ENCODE measurements at regions not wholly inside any gene's neighbourhood (a gene's known extent, or its start where the extent isn't known, plus 50 kb on each side); places are given as distances from the start of the nearest gene placed in this dataset.

GRCh38 chr2:56449002-56449431 is 265.2 kb downstream of the CCDC85A start (continued):
- no peak for TF ChIP-seq ZBTB1 (CRISPR knock-in tag; IDR thresholded peaks at IDR 0.05; ENCODE audit: borderline replicate concordance)
- no peak for TF ChIP-seq ZNF619 (CRISPR knock-in tag; IDR thresholded peaks at IDR 0.05)
- TF ChIP-seq POLR2G (IDR thresholded peaks at IDR 0.05; ENCODE audit: low read depth, low read length) = no peak
- peak; percentile 98 for TF ChIP-seq CEBPB (IDR thresholded peaks at IDR 0.05; ENCODE audit: borderline replicate concordance, low read depth, low read length)
- TF ChIP-seq CREBL2 (CRISPR knock-in tag; IDR thresholded peaks at IDR 0.05; ENCODE audit: borderline replicate concordance) = no peak
- no peak for TF ChIP-seq RAD21 (CRISPR knock-in tag; IDR thresholded peaks at IDR 0.05)
- TF ChIP-seq CREM (IDR thresholded peaks at IDR 0.05) = no peak
- no peak for TF ChIP-seq CREM (CRISPR knock-in tag; IDR thresholded peaks at IDR 0.05)
- no peak for TF ChIP-seq SETDB1 (CRISPR knock-in tag; IDR thresholded peaks at IDR 0.05; ENCODE audit: borderline replicate concordance)
- no peak for TF ChIP-seq ZNF350 (CRISPR knock-in tag; IDR thresholded peaks at IDR 0.05; ENCODE audit: borderline replicate concordance, low read depth)
- no peak for TF ChIP-seq ZNF570 (CRISPR knock-in tag; IDR thresholded peaks at IDR 0.05; ENCODE audit: borderline replicate concordance)
- TF ChIP-seq POGZ (CRISPR knock-in tag; IDR thresholded peaks at IDR 0.05) = peak; percentile 38
- TF ChIP-seq KAT2B (IDR thresholded peaks at IDR 0.05; ENCODE audit: borderline replicate concordance, low read depth, low read length) = no peak
- no peak for TF ChIP-seq ZNF710 (CRISPR knock-in tag; IDR thresholded peaks at IDR 0.05; ENCODE audit: borderline replicate concordance)
- TF ChIP-seq ZFY (CRISPR knock-in tag; IDR thresholded peaks at IDR 0.05) = no peak
- TF ChIP-seq DNMT1 (CRISPR knock-in tag; IDR thresholded peaks at IDR 0.05) = no peak
- no peak for TF ChIP-seq ZNF589 (CRISPR knock-in tag; conservative IDR thresholded peaks at IDR 0.05)
- TF ChIP-seq REL (CRISPR knock-in tag; conservative IDR thresholded peaks at IDR 0.05) = no peak
- TF ChIP-seq TFE3 (CRISPR knock-in tag; IDR thresholded peaks at IDR 0.05) = no peak
- no peak for TF ChIP-seq ZNF142 (CRISPR knock-in tag; IDR thresholded peaks at IDR 0.05)
- peak; percentile 6; the same call in 1 of the 2 replicates for TF ChIP-seq ATF7 (IDR thresholded peaks at IDR 0.05)
- no peak for TF ChIP-seq ATF7 (CRISPR knock-in tag; IDR thresholded peaks at IDR 0.05)
- no peak for TF ChIP-seq CCDC6 (CRISPR knock-in tag; IDR thresholded peaks at IDR 0.05)
- 0 out of 2 replicates have a peak, but pooled peaks have one; percentile 36 for TF ChIP-seq TBX2 (CRISPR knock-in tag; IDR thresholded peaks at IDR 0.05; ENCODE audit: borderline replicate concordance)
